Vagina (tissue), 2 donors: ENCODE measurements at regions not wholly inside any gene's neighbourhood (a gene's known extent, or its start where the extent isn't known, plus 50 kb on each side); places are given as distances from the start of the nearest gene placed in this dataset.
A peak's percentile ranks its signal among the peaks of the same experiment; 100 is the strongest.

Source experiments
- DNase-seq, 2 donors: peaks; one replicate each; pipeline ENCODE4 v3.0.0-alpha.2; 2017; ENCODE audit errors: extremely low spot score in 2 of 2
- H3K27ac ChIP-seq: fragments of 200-600 bp; sonication (generic); one replicate; pipeline ENCODE4 v1.5.1; 2019
- H3K27me3 ChIP-seq: fragments of 200-600 bp; sonication (generic); one replicate; pipeline ENCODE4 v1.5.1; 2019
- H3K36me3 ChIP-seq, 2 donors: fragments of 200-600 bp; sonication (generic); one replicate each; pipeline ENCODE4 v1.5.1; 2017 to 2019
- H3K4me1 ChIP-seq: fragments of 200-600 bp; sonication (generic); one replicate; pipeline ENCODE4 v1.5.1; 2019
- H3K4me3 ChIP-seq, 2 donors: fragments of 200-600 bp; sonication (generic); 1 replicate in 1 of 2; 2 replicates in 1 of 2; pipeline ENCODE4 v1.5.1; 2016 to 2019
- H3K9me3 ChIP-seq: fragments of 200-600 bp; sonication (generic); one replicate; pipeline ENCODE4 v1.5.1; 2019
- CTCF ChIP-seq, 3 experiments: fragments of 450-650 bp in 2 of 3; fragments of 200-600 bp in 1 of 3; sonication (generic) in 1 of 3; IDR thresholded peaks; one replicate each; pipeline ENCODE4 v1.5.1; 2017 to 2019; ENCODE audit warnings: antibody characterized with exemption in 3 of 3, mild to moderate bottlenecking in 2 of 3, moderate library complexity in 2 of 3
- POLR2A ChIP-seq, 2 donors: fragments of 450-650 bp; IDR thresholded peaks; one replicate each; pipeline ENCODE4 v1.6.1; 2017; ENCODE audit warnings: antibody characterized with exemption in 2 of 2, mild to moderate bottlenecking in 2 of 2, moderate library complexity in 2 of 2
- POLR2AphosphoS5 ChIP-seq, 2 donors: sonication (generic); formaldehyde crosslinking; IDR thresholded peaks; one replicate each; pipeline ENCODE4 v1.9.0; 2017; ENCODE audit warnings: antibody characterized with exemption in 2 of 2, mild to moderate bottlenecking in 2 of 2, low read depth in 1 of 2; ENCODE audit not compliant: insufficient read depth in 1 of 2
- intact Hi-C: fragments of 100-400 bp; cut with DNase I; formaldehyde crosslinking; loops from one replicate; pipeline ENCODE4 v1.15.1; 2023

GRCh38 chr10:130425881-130426435 lies 289.8 kb downstream of the GLRX3 start:
- Histone ChIP-seq H3K9me3 (no peaks in the 10 kb centered on the region), H3K4me3 (no peak overlapping the region), H3K4me1 (no peaks in the 10 kb centered on the region), H3K27me3 (no peaks in the 10 kb centered on the region), H3K36me3 (no peaks in the 10 kb centered on the region), H3K27ac (no peak overlapping the region)
- intact Hi-C loops: no loop called here
- DNase-seq: peak; percentile 42 to 94
- TF ChIP-seq CTCF (IDR thresholded peaks at IDR 0.05) (no peak), POLR2A (IDR thresholded peaks at IDR 0.05) (no peak), POLR2AphosphoS5 (IDR thresholded peaks at IDR 0.05; ENCODE audit: insufficient read depth in 1 of 2, low read depth in 1 of 2) (no peak)

- no peak overlapping the region for H3K27ac ChIP-seq
- H3K4me1 ChIP-seq: no peaks in the 10 kb centered on the region
- H3K36me3 ChIP-seq: no peaks in the 10 kb centered on the region
- no peaks in the 10 kb centered on the region for H3K9me3 ChIP-seq
- TF ChIP-seq POLR2A (IDR thresholded peaks at IDR 0.05) (no peak), POLR2AphosphoS5 (IDR thresholded peaks at IDR 0.05; ENCODE audit: insufficient read depth in 1 of 2, low read depth in 1 of 2) (no peak), CTCF (IDR thresholded peaks at IDR 0.05) (no peak)
- H3K27me3 ChIP-seq: no peaks in the 10 kb centered on the region
- intact Hi-C loops: no loop called here
- DNase-seq: peak; percentile 54 to 93
- no peak overlapping the region for H3K4me3 ChIP-seq
Measured at GRCh38 chr10:130427216-130427722, 291.1 kb downstream of the GLRX3 start.

- H3K27me3 ChIP-seq: no peaks in the 10 kb centered on the region
- H3K4me3 ChIP-seq: no peak overlapping the region
- no peak overlapping the region for H3K27ac ChIP-seq
- peak in 1 of 2 donors; percentile 22 for DNase-seq
- intact Hi-C loops: no loop called here
- no peaks in the 10 kb centered on the region for H3K4me1 ChIP-seq
- H3K9me3 ChIP-seq: no peaks in the 10 kb centered on the region
- no peaks in the 10 kb centered on the region for H3K36me3 ChIP-seq
- TF ChIP-seq POLR2A (IDR thresholded peaks at IDR 0.05) (no peak), POLR2AphosphoS5 (IDR thresholded peaks at IDR 0.05; ENCODE audit: insufficient read depth in 1 of 2, low read depth in 1 of 2) (no peak), CTCF (IDR thresholded peaks at IDR 0.05) (no peak)
Measured at GRCh38 chr10:130428936-130429335, 292.7 kb downstream of the GLRX3 start.

GRCh38 chr10:130429809-130430208 lies 293.6 kb downstream of the GLRX3 start:
- Histone ChIP-seq H3K36me3 (no peaks in the 10 kb centered on the region), H3K9me3 (no peaks in the 10 kb centered on the region), H3K4me3 (no peak overlapping the region), H3K27ac (no peak overlapping the region), H3K4me1 (no peaks in the 10 kb centered on the region), H3K27me3 (no peaks in the 10 kb centered on the region)
- TF ChIP-seq POLR2AphosphoS5 (IDR thresholded peaks at IDR 0.05; ENCODE audit: insufficient read depth in 1 of 2, low read depth in 1 of 2) (no peak), POLR2A (IDR thresholded peaks at IDR 0.05) (no peak), CTCF (IDR thresholded peaks at IDR 0.05) (no peak)
- DNase-seq: peak in 1 of 2 donors; percentile 37
- intact Hi-C loops: no loop called here

- H3K27me3 ChIP-seq: no peaks in the 10 kb centered on the region
- peak; percentile 37 to 84 for DNase-seq
Measured at GRCh38 chr10:130430291-130430690, 294.1 kb downstream of the GLRX3 start.

More at GRCh38 chr10:130430291-130430690, 294.1 kb downstream of the GLRX3 start:
- H3K4me3 ChIP-seq: no peak overlapping the region
- intact Hi-C loops: no loop called here
- H3K36me3 ChIP-seq: no peaks in the 10 kb centered on the region
- H3K27ac ChIP-seq: no peak overlapping the region
- TF ChIP-seq POLR2AphosphoS5 (IDR thresholded peaks at IDR 0.05; ENCODE audit: insufficient read depth in 1 of 2, low read depth in 1 of 2) (no peak), POLR2A (IDR thresholded peaks at IDR 0.05) (no peak), CTCF (IDR thresholded peaks at IDR 0.05) (no peak)
- no peaks in the 10 kb centered on the region for H3K9me3 ChIP-seq
- H3K4me1 ChIP-seq: no peaks in the 10 kb centered on the region
